GM21381 (cell line): ENCODE measurements at regions not wholly inside any gene's neighbourhood (a gene's known extent, or its start where the extent isn't known, plus 50 kb on each side); places are given as distances from the start of the nearest gene placed in this dataset.

Experiments used
- ATAC-seq: cut with Tn5 transposase; IDR thresholded peaks from one replicate; pipeline ENCODE4 v1.9.1; 2021; ENCODE audit warnings: mild to moderate bottlenecking, moderate library complexity; ENCODE audit not compliant: unreplicated experiment

GRCh38 chr9:14967450-14968321, 57.5 kb upstream of the FREM1 start:
- no peak for ATAC-seq

GRCh38 chr9:14962193-14962882, 52.1 kb upstream of the FREM1 start:
- no peak for ATAC-seq

- ATAC-seq = no peak
These were observed 51.3 kb upstream of the FREM1 start for GRCh38 chr9:14961372-14962068.

- ATAC-seq = no peak
These were observed 50.7 kb upstream of the FREM1 start for GRCh38 chr9:14960881-14961280.
